GF-D8 (cell line): ENCODE measurements at regions not wholly inside any gene's neighbourhood (a gene's known extent, or its start where the extent isn't known, plus 50 kb on each side); places are given as distances from the start of the nearest gene placed in this dataset.
A peak's percentile ranks its signal among the peaks of the same experiment; 100 is the strongest.
"Not testable (repeated sequence)": the region's sequence is repeated elsewhere in the genome, so short reads cannot be mapped to it uniquely, and the experiment has no call there.

Experiments
- DNase-seq: peaks from one replicate; lab custom pipeline; 2025; lab: John Stamatoyannopoulos, UW

DNA sequence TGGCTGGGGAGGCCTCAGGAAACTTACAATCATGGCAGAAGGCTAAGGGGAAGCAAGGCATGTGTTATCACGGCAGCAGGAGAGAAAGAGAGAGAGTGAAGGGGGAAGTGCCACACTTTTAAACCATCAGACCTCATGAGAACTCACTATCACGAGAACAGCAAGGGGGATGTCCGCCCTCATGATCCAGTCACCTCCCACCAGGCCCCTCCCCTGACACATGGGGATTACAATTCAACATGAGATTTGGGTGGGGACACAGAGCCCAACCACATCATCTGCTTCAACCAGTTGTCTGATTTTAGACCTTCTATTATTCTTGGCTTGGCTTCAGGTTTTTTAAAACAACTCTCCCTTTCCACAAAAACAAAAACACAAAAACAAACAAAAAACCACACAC is 93.7 kb upstream of the BASP1 start:
- DNase-seq = not testable (repeated sequence)

DNA sequence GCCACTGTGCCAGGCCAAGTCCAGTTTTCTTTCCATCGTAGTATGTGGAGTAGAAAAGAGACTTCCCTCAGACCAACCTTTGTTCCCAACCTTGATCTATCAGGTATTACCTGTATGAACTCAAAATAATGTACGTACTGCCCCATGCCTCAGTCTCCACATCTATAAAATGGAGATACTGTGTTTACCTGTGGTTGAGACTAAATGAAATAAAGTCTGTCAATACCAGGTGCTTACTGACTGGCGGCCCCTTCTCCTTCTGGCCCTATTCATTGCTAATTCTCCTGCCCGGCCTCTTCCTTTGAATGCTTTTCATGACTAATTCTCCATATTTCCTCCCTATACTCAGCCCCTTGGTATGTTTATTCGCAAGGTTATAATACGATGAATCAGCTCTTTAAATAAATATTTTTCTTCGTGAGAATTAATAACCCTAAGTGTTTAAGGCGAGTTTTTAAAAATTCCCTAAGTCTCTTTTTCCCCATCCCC is 89.6 kb upstream of the BASP1 start:
- DNase-seq = no peak

DNA sequence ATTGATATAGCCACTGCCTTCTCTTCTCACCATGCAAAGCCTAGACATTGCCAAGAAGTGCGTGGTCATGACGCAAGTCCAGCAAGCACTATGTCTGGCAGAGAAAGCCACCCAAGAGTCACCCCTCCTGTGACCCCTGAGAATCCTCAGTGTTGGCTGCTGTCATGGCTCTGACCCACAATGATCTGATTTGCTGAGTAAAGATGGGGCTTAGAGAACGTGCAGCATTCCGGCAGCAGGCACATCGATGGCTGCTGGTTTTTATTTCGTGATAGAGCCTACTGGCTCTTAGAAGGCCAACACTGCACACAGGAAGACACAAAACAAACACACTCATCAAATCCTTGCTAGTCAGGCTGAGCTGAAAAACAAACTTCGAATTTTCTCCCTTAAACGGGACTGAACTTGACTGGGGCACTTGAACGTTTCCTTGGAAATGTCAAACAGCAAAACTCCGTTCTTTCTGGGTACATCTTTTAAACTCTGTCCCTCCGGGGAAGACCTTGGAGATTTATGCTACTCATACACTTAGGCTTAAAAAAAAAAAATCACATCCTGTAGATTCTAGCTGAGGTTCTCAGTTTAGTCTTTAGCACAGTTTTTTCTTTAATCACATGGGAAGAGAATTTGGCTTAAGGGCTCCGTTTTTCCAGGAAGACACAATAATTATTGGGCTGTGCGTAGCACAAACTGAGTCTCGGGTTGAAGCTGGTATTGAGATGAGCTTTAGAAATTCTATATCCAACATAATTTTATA is 88.2 kb upstream of the BASP1 start:
- DNase-seq = no peak

- peak; percentile 7 for DNase-seq
Observed at GRCh38 chr5:17130302-17130701, 87.1 kb upstream of the BASP1 start.

DNA sequence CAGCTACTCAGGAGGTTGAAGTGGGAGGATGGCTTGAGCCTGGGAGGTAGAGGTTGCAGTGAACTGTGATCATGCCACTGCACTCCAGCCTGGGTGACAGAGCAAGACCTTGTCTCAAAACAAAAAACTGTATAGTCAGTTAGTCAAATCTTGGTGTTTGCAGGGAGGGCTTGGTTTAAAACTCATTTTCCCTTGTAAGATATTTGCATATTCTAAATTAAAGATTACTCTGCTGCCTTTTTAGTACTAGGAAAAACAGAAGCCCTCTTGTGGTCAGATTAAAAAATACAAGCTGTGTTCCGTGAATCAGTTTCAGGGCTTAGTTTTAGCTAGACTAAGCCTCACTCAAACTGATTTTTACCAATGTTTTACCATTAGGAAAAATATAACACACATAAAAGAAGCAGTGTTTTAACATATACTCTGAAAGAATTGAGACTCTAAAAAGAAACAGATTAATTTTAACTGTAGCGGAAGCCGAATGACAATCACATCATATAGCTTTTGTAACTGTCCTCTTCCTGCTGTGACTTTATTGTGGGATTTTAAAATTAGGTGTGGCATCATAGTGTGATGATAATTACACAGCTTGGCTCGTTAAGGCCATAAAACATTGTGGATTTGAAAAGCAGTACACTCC is 84.9 kb upstream of the BASP1 start:
- DNase-seq = no peak

DNA sequence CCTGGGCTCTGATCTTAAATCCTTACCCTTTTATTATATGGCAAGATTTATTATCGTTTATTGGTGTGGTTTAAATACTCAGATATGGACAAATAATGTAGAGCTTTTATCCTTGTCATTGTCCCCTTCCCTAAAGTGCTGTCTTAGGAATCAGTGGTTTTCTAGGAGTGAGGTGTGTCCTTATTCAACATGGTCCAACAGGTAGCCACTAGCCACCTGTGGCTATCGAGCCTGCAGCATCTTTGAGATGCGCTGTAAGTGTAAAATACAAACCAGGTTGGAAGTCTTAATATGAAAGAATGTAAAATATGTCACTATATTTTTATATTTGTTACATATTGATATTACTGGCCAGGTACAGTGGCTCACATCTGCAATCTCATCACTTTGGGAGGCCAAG is 82.4 kb upstream of the BASP1 start:
- DNase-seq = no peak

DNA sequence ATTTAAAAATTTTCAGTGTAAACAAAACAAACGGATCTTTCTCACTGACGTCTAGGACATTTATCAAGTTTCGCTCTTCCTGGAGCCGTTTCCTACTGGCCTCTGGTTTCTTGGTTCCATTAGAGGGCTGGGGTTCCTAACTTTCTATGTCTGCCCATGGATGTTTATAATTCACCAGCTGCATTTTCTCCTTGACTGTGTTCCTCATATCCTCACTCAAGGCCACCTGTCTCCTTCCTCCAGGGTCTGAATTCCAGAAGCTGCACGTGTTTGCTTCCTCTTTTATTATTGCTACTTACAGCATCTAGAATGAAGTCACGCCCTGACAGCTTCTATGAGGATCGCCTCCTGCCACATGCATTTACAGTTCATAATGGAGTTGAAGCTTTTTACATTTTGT is 74.1 kb upstream of the BASP1 start:
- no peak for DNase-seq

GRCh38 chr5:17146280-17146841 is 71.1 kb upstream of the BASP1 start:
- DNase-seq = no peak

DNA sequence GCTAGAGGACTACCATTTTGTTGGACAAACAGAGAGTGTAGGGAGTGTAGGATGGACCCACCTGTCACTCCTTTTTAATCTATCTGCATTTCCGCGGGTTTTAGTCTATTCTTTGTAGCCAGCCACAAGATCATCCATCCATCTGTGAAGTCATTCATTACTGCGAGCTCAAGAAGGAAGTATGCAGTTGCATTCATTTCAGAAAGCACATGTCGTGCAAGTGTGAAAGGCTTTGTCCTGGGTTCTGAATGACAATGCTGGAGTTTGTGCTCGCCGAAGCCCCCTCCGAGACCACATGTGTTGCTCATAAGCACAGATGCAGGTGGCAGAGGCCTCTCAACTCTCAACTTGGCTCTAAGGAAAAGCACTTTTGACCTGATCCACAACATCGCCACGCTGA is 70.3 kb upstream of the BASP1 start:
- no peak for DNase-seq

- DNase-seq = no peak
Observed at GRCh38 chr5:17147617-17148016, 69.8 kb upstream of the BASP1 start.

- no peak for DNase-seq
Observed at GRCh38 chr5:17148481-17148880, 69.0 kb upstream of the BASP1 start.

- DNase-seq = no peak
Observed at GRCh38 chr5:17149786-17150185, 67.6 kb upstream of the BASP1 start.

DNA sequence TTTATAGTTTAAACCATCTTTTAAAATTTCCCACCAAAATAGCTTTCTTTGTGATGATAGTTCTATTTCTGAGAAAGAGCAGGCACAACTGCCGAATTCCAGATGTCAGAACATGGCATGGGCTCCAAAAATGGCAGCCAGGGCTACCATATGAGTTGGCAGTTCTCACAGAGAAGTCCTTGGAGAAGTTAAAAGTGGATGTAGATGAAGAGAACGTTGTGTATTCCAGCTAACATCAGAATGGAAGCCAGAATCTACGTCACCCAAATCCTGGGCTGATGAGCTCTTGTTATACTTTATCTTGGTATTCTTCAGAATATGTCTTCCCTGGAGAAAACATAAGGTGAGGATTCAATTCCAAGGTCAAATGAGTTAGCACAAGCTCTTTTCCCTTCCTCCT is 66.9 kb upstream of the BASP1 start:
- no peak for DNase-seq

DNA sequence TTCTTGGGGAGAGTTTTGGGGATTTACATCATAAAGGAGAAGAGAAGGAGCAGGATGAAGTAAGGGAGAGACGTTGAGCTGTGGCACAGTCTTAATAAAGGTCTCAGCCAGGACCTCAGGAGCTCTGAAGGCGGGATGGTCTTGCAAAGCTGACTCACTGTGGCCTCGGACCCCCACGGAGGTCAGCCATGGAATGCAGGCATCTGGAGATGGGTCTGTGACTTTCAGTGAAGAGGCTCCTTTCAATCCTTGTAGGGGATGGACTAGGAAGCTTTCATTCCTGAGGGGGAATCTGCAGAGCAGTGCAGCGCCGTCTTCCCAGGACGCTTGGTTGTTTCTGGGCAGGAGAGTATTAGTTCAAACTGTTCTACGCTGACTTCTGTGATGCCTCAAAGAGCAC is 65.7 kb upstream of the BASP1 start:
- no peak for DNase-seq

DNA sequence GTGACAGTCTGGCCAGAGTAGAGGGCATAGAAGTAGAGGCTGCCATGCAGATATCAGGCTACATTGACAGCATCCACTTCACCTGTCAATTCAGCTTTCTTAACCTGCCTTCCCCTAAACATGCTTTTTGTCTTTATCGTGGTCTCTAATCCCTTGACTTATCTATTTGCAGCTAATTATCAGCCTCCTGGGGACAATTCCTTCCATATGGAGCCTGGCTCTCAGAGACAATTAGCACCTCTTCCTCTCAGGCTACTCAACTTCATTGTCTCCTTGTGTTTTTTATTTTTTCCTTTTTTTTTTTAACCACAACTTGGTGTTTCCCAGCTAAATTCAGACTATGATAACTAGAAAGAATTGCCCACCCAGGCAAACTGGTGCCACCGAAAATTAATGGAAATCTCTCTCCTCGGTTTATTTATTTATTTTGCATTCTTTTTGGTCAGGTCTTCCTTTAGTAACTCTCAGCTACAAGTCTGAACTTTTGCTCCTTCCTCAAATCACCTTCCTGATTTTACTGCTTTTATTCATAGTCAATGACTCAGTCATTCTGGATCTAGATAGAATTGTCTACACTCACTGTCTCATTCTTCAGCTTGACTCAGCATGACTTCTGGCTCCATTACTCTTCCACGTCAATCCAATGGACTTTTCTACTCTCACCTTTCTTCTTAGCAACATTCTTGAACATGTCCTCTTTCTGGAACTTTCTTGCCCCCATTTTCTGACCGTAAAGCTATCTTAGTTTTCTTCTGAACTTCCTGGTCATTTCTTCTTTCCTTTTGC is 63.0 kb upstream of the BASP1 start:
- no peak for DNase-seq

- DNase-seq = no peak
Observed at GRCh38 chr5:17156463-17156862, 61.0 kb upstream of the BASP1 start.

DNA sequence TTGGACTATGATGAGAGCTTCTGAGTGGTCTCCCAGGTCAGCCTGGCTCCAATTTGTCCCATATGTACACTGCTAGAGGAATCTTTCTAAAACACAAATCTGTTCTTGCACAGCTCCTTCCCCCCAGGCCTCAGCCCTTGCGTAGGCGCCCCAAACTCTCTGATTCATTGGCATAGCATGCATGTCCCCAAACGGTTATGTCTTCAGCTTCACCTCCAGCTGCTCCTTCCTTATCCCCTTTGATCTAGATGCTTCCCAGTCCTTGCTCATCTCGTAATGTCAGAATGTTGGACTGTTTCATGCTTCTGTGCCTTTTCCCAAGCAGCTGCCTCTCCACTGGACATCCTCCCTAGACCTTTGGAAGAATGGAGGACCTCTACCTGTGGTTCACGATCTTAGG is 60.1 kb upstream of the BASP1 start:
- no peak for DNase-seq

- DNase-seq = no peak
Observed at GRCh38 chr5:17157916-17158529, 59.4 kb upstream of the BASP1 start.

DNA sequence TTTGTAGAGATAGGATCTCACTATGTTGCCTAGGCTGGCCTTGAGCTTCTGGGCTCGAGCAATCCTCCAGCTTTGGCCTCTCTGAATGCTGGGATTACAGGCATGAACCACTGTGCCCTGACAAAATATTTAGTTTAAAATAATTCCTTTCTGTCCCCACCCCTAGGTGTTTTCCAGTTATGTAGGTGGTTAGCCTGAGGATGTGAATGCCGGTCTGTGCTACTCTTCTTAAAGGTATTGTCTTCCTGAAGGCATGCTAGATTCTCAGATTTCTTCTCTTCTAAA is 56.7 kb upstream of the BASP1 start:
- no peak for DNase-seq

GRCh38 chr5:17161662-17162061 is 55.8 kb upstream of the BASP1 start:
- DNase-seq = no peak

- no peak for DNase-seq
Observed at GRCh38 chr5:17163221-17163620, 54.2 kb upstream of the BASP1 start.

GRCh38 chr5:17167171-17167891 is 50.1 kb upstream of the BASP1 start:
- DNase-seq = no peak
